Neutrophil (primary cell): ENCODE measurements at regions not wholly inside any gene's neighbourhood (a gene's known extent, or its start where the extent isn't known, plus 50 kb on each side); places are given as distances from the start of the nearest gene placed in this dataset.

Source experiments
- H3K27ac ChIP-seq: fragments of 200-600 bp; sonication (generic); 2 replicates; pipeline ENCODE4 v1.5.1; 2016; ENCODE audit warnings: mild to moderate bottlenecking, moderate library complexity
- H3K27me3 ChIP-seq: fragments of 200-600 bp; sonication (generic); 2 replicates; pipeline ENCODE4 v1.6.0; 2016; ENCODE audit warnings: mild to moderate bottlenecking
- H3K36me3 ChIP-seq: fragments of 200-600 bp; sonication (generic); 2 replicates; pipeline ENCODE4 v1.5.1; 2017
- H3K4me1 ChIP-seq, 2 experiments: fragments of 200-600 bp in 1 of 2; sonication (generic) in 1 of 2; 1 replicate in 1 of 2; 2 replicates in 1 of 2; pipeline versions ENCODE4 v1.5.1 to v1.6.1; 2013 to 2016; ENCODE audit warnings: low read depth in 1 of 2, low read length in 1 of 2, mild to moderate bottlenecking in 1 of 2, moderate library complexity in 1 of 2; ENCODE audit not compliant: control insufficient read depth in 1 of 2, insufficient read depth in 1 of 2
- H3K4me3 ChIP-seq, 2 experiments: fragments of 200-600 bp in 1 of 2; sonication (generic) in 1 of 2; 1 replicate in 1 of 2; 2 replicates in 1 of 2; pipeline ENCODE4 v1.5.1; 2013 to 2016; ENCODE audit warnings: low read depth in 1 of 2, low read length in 1 of 2, mild to moderate bottlenecking in 1 of 2, moderate library complexity in 1 of 2
- H3K9me3 ChIP-seq: fragments of 200-600 bp; sonication (generic); 2 replicates; pipeline ENCODE4 v1.5.1; 2016
- CTCF ChIP-seq: fragments of 200-600 bp; sonication (generic); IDR thresholded peaks from 2 replicates; pipeline ENCODE4 v1.5.1; 2016; ENCODE audit warnings: antibody characterized with exemption

- no peak overlapping the region for H3K4me3 ChIP-seq
- no peak overlapping the region for H3K27ac ChIP-seq
- no peaks in the 10 kb centered on the region for H3K4me1 ChIP-seq
- no peaks in the 10 kb centered on the region for H3K27me3 ChIP-seq
- H3K9me3 ChIP-seq = peaks cover 4% of the 10 kb centered on the region
- TF ChIP-seq CTCF = no peak
- no peaks in the 10 kb centered on the region for H3K36me3 ChIP-seq
These were observed 257.2 kb upstream of the TCF4 start for GRCh38 chr18:55845221-55845620.

GRCh38 chr18:55844382-55844781, 256.4 kb upstream of the TCF4 start:
- no peak overlapping the region for H3K4me3 ChIP-seq
- peaks cover 4% of the 10 kb centered on the region for H3K9me3 ChIP-seq
- no peak for TF ChIP-seq CTCF
- H3K27me3 ChIP-seq = no peaks in the 10 kb centered on the region
- no peaks in the 10 kb centered on the region for H3K36me3 ChIP-seq
- H3K27ac ChIP-seq = no peak overlapping the region
- no peaks in the 10 kb centered on the region for H3K4me1 ChIP-seq

GRCh38 chr18:55841314-55841713, 253.3 kb upstream of the TCF4 start:
- Histone ChIP-seq H3K27me3 (no peaks in the 10 kb centered on the region), H3K9me3 (peaks cover 4% of the 10 kb centered on the region), H3K4me3 (no peak overlapping the region), H3K4me1 (no peaks in the 10 kb centered on the region), H3K27ac (no peak overlapping the region), H3K36me3 (no peaks in the 10 kb centered on the region)
- TF ChIP-seq CTCF = no peak

GRCh38 chr18:55840601-55841170, 252.7 kb upstream of the TCF4 start:
- Histone ChIP-seq H3K27me3 (no peaks in the 10 kb centered on the region), H3K27ac (no peak overlapping the region), H3K36me3 (no peaks in the 10 kb centered on the region), H3K4me1 (no peaks in the 10 kb centered on the region), H3K4me3 (no peak overlapping the region), H3K9me3 (peaks cover 4% of the 10 kb centered on the region)
- no peak for TF ChIP-seq CTCF

- Histone ChIP-seq H3K4me1 (no peaks in the 10 kb centered on the region), H3K27ac (no peak overlapping the region), H3K4me3 (no peak overlapping the region), H3K36me3 (no peaks in the 10 kb centered on the region), H3K27me3 (no peaks in the 10 kb centered on the region), H3K9me3 (peaks cover 4% of the 10 kb centered on the region)
- no peak for TF ChIP-seq CTCF
These were observed 251.4 kb upstream of the TCF4 start for GRCh38 chr18:55839343-55839742.

GRCh38 chr18:55838841-55839240, 250.8 kb upstream of the TCF4 start:
- no peak for TF ChIP-seq CTCF
- H3K4me3 ChIP-seq = no peak overlapping the region
- no peaks in the 10 kb centered on the region for H3K36me3 ChIP-seq

More at GRCh38 chr18:55838841-55839240, 250.8 kb upstream of the TCF4 start:
- no peaks in the 10 kb centered on the region for H3K27me3 ChIP-seq
- no peaks in the 10 kb centered on the region for H3K4me1 ChIP-seq
- H3K27ac ChIP-seq = no peak overlapping the region
- H3K9me3 ChIP-seq = peaks cover 4% of the 10 kb centered on the region
